ENCODE measurements at regions not wholly inside any gene's neighbourhood (a gene's known extent, or its start where the extent isn't known, plus 50 kb on each side); places are given as distances from the start of the nearest gene placed in this dataset.

DNA sequence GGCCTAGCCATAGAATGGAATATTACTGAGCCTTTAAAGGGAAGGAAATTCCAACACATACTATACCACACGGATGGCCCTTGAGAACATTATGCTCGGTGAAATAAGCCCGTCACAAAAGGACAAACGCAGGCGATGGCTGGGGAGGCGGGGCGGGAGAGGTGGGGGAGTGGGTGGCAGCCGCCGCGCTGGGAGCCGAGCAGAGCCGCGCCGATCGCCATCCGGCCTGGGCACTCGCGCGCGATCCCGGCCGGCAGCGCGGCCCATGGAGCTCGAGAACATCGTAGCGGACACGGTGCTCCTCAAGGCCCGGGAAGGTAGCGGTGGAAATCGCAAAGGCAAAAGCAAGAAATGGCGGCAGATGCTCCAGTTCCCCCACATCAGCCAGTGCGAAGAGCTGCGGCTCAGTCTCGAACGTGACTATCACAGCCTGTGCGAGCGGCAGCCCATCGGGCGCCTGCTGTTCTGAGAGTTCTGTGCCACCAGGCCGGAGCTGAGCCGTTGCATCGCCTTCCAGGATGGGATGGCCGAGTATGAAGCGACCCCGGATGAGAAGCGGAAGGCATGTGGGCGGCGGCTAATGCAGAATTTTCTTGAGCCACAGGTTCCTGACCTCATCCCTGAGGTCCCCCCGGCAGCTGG lies 140.1 kb downstream of the ZDHHC20 start:
- no peak for DNase-seq (ENCODE audit: low spot score)

DNA sequence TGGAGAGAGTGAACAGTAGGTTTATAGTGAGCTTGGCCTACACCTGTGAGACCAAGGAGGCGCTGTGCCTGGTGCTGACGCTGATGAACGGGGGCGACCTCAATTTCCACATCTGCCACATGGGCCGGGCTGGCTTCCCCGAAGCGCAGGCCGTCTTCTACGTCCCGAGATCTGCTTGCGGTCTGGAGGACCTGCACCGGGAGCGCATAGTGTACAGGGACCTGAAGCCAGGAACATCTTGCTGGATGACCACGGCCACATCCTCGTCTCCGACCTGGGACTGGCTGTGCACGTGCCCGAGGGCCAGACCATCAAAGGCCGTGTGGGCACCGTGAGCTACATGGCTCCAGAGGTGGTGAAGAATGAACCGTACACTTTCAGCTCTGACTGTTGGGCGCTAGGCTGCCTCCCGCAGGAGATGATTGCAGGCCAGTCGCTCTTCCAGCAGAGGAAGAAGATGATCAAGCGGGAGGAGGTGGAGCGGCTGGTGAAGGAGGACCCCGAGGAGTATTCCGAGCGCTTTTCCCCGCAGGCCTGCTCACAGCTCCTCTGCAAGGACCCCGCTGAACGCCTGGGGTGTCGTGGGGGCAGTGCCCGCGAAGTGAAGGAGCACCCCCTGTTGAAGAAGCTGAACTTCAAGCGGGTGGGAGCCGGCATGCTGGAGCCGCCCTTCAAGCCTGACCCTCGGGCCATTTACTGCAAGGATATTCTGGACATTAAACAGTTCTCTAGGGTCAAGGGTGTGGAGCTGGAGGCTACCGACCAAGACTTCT lies 139.0 kb downstream of the ZDHHC20 start:
- DNase-seq (ENCODE audit: low spot score), result no peak

DNA sequence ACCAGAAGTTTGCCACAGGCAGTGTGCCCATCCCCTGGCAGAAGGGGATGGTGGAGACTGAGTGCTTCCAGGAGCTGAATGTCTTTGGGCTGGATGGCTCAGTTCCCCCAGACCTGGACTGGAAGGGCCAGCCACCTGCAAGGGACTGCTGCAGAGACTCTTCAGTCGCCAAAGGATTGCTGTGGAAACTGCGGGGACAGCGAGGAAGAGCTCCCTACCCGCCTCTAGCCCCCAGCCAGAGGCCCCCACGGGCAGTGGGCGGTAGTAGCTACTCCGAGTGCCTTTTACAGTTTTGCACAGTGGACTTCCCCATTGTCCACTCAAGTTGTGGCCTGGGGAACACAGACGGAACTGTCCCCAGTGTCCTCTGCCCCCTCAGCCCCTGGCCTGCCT lies 138.5 kb downstream of the ZDHHC20 start:
- no peak for DNase-seq (ENCODE audit: low spot score)

DNA sequence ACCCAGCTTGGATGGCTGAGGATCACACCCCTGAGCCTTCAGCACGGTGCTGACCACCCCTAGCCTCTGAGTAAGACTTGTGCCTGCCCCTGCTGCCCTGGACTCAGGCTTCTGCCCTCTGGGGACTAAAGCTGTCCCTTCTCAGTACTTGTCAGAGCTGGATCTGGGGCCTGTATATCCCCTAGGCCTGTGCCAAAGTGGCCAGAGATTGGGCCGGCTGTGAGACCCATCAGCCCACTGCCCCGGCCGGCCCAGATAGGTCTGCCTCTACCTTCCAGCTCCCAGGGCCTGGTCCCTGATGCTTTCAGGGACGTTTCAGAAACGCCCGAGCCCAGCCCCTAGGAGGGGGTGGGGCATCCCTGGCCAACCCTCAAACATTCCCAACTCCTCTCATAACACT lies 137.8 kb downstream of the ZDHHC20 start:
- no peak for DNase-seq (ENCODE audit: low spot score)

DNA sequence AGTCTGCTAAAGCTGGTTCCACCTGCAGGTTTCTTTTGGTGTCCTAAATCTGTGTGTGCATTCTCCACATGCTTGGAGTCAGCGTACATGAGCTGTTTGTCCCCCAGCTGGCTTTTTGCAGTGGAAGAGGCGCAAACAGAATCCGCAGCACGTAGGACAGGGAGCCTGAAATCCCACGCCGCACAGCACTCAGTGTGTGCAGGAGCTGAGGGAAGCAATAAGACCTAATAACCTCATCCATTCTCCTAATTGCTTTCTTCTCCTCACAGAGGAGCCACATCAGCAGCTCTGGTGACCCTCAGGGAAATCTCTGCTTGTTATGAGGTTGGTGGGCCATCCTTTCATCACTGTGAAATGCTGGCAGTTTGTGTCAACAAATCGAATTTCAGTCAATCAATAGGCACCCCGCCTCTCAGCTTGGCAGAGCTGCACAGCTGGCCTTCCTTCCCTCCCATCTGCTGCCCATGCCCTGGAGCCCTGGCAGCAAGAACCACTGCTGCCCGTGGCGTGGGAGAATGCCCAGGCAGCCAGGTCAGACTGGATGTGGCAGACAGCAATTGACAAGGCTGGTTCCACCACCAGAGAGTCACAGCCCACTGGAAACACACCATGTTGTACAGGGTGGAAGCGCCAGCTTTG lies 136.7 kb downstream of the ZDHHC20 start:
- DNase-seq (ENCODE audit: low spot score), result no peak
